ENCODE measurements at regions not wholly inside any gene's neighbourhood (a gene's known extent, or its start where the extent isn't known, plus 50 kb on each side); places are given as distances from the start of the nearest gene placed in this dataset.

DNA sequence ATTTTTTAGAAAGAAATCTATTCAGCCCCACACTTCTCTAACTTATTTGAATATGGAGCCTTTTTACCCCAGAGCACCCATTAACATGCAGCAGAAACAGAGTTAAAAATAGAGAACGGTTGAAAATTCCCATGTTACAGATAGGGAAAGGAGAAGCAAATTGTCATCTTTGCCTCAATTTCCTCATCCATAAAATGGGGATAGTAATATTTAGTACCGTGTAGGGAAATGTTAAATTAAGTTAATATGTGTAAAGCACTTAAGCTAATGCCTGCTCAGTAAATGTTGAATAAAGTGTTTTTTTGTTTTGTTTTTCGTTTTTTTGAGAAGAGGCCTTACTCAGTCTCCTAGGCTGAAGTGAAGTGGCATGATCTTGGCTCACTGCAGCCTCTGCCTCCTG is 50.3 kb downstream of the NAV1 start:
- no peak for DNase-seq

DNA sequence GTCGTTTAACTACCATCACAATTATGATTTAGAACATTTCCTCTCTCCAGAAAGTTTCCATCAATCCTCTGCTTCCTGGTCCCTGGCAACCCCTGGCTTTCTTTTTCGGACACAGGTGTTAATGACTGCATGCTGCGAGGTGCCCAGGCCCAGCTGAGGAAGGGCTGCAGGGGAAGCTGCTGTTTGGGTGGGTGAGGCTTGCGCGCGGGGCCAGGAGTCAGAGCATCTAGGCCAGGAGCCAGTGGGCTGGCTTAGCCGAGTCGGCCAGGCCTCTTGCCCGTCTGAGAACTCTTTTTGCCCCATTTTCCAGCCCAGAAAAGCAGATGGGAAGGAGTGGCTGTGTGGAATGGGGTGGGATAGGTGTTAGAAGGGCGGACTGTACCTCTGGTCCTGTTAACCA is 51.5 kb downstream of the NAV1 start:
- no peak for DNase-seq

DNA sequence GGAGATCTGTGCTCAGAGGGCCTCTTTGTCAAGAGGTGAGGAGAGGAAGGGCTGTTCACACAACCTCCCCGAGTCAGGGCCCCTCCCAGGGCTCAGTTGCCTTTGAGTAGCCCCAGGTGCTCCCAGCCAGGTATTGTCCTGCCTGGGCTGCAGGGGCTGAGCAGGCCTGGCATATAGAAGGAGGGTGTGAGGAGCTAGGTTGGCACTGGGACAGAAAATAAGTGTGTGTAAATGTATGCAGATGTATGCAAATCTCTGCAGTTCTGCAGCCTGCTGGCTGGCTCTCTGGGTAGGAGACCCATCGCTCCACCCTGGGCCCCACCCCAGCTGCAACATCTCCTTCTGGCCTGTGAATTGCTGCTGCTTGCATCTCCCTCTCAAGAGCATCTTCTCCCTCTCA is 52.4 kb downstream of the NAV1 start:
- no peak for DNase-seq

DNA sequence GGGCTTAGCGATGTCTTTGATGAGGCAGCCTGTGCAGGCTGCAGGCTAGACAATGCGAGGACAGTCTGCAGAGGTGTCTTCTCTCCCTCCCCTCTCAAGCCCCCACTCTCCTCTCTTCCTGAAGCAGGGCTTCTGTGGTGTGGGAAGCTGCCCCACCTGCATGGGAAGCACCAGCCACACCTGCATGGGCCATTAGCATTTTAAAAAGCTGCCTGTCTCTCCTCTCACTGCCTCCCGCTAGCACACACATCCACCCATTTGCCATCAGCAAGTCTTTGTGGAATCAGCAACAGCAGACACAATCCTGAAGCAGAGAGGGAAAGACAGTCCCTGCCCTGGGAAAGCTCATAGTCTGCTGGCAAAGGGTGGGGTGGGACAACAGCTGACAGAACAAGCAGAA is 53.1 kb downstream of the NAV1 start:
- no peak for DNase-seq

DNA sequence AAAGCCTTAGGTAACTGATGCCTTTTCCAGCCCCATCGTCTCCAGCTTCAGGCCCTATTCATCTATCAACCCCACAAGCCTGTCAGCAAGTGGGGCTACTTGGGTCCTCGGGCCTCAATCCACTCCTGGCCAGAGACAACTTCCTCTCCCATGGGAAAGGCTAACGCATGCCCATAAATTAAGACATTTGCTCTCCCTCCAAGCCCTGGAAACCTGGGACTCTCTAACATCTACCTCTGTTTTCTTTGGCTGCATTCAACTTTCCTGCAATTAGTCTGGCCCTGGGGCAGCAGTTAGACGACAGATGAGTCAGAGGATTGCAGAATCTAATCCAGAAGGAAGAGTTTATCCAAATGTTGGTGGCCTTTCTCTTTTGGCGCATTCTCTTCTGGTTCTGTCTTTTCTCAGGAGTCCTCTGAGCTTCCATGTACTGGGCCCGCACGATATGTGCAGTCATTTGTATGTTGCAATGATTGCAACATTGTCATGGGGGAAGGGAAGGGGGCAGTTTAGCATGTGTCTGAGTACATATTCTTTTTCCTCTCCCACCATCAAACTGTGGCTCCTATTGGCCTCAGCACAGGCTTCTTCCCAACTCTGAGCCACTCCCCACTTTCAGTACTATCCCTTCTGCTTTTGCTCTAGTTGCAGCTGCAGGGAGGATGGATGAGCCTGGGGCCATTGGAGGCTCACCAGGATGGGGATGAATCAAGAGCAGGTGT is 54.4 kb downstream of the NAV1 start:
- DNase-seq, result no peak

DNA sequence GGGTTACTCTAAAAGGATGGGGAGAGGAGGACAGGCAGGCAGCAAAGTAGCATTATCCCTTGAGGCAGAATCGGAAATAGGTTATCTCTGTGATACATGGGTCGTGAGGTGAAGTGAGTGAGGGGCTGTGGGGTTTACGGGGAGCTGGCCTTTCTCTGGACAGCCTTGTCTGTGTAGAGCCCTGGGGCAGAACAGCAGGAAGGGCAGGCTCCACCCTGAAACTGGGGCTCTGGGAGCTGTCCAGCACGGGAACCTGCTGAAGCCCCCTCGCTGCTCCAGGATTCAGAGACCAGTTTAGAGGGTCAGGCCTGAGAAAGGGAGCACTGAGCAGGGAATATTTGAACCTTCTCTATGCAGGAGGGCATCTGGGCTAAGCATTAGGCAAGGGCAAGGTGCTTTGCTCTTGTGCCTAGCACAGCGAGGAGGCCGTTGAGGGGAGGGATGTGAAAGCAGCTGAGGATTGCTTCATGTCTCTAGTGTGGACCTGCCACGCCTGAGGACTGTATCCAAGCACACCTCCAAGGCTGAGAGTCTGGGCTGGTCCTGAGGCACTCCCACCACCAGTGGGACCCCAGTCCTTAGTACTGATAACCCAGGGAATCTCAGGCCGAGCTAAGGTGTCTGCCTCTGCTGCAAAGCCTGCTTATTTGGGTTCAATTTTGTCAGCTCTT is 55.8 kb downstream of the NAV1 start:
- no peak for DNase-seq

DNA sequence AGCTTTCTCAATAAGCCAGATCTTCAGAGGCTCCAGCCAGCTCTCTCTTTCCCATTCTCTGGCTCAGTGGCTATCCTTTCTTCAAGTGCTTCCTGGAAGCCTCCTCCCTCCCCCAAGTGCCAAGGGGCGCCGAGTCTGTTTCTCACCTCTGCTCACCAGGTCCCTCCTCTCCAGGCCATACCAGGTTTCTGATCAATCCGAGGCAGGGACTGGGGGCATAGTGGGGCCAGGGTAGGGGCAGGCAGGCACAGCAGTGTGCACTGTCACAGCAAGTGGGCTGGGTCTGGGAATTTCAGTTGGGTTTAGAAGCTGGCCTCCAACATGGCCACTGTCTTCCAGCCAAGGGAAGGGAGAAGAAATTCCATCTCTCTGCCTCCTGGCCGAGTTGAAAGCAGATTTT is 56.5 kb downstream of the NAV1 start:
- no peak for DNase-seq

DNA sequence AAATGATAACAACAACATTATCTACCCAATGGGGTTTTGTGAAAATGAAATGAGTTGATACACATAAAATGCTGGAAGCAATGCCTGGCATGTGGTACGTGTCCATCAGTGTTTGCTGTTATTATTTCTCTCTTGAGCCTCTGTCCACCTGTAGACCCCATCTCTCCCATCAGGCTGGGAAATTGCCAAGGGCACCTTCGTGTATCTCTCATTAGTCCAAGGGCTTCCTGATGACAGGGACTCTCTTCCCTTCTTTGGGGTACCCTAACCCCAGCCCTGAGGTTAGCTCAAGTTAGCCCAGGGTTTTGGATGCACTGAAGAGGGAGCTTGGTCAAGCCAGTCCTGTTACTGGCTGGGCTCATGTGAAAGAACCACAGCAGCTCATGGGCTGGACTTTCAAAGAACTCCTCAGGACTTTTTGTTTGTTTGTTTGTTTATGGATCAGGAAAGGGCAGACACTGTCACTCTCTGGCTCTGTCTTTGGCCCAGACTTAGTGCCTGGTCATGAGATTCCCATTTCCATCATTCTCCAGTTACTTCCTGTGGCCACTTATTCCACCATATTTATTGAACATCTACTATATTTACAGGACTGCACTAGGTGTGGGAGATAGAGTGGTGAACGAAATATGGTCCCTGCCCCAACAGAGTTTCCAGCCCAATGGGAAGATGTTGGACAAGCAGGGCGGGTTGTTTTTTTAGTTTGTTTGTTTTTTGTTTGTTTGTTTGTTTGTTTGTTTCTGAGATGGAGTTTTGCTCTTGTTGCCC is 57.4 kb downstream of the NAV1 start:
- no peak for DNase-seq

DNA sequence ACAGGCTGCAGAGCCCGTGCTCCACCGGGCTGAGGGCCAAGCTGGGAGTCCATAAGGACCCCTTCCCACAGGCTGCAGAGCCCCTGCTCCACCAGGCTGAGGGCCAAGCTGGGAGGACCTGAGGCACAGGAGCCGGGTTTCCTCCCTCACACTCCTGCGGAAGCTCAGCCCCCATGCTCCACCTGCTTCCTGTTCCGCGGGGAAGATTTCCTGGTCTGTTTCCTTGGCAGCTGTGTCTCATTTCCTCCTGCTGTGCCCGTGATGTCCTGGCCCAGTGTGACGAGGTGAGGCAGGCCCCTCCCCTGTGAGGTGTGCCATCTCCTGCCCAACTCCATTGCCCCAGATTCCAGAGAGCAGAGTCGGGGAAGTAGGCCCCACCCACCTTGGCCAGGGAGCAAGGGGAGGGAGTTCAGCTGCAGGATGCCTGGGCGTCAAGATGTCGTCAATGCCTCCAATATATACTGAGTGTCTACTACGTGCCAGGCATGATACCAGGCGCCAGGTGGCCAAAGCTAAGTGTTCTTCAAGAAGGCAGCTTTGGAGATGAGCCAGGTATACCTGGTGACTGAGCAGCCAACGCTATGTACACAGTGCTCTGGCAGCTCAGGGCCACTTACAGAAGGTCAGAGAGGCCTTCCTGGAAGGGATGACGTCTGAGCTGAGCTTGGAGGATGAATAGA is 58.8 kb downstream of the NAV1 start:
- DNase-seq, result no peak

DNA sequence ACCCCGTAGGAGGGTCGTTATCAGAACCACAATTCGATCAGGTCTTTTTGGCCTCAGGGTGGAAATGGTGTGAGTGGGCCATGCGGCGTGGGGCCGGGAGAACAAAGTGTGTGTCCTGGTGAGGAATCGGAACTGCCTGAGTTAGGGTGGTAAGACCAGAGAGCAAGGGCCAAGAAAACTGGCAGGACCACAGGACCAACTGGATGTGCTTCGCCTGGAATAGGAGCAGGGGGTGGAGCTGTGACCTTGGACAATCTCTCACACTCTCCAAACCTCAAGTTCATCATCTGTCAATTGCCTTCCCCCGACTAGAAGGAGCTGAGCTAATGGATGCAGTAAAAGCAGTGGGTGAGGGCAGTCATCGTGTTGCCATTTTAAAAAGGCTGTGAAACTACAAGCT is 59.5 kb downstream of the NAV1 start:
- DNase-seq, result no peak

DNA sequence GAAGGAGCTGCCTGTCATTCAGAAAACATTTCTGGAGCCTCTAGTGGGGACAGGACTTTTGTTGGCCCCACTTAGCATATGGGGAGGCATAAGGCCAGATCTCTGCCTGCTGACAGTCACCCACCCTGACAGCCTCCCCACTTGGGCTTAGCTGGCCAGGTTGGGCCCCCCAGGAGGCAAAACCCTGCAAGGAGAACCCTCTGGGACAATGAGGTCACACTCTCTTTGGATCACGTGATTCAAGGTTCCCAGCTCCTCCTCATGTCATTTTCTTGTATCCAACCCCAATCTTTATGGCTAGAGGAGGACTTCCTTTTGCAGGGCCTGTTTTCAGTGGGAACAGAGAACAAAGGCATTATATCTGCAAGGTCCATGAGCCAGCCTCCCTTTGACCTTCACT is 60.0 kb downstream of the NAV1 start:
- DNase-seq, result no peak

DNA sequence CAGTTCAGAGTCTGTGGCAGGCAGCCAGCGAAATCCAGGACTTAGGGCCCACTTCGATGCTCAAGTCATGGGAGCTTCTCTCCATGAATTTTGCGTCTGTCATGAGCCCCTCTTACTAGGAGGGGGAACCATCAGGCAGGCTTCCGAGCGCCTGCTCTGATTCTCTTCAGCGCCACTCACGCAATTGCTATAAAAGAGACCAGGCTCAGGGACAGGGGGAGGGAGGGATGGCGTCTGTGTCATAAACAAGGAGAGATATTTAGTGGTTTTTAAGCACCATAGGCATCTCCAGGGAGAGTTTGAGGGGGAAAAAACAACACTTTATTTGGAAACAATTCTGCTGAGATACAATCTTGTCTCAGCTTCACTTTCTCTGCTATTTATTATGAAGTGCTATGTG is 60.6 kb downstream of the NAV1 start:
- DNase-seq, result no peak

DNA sequence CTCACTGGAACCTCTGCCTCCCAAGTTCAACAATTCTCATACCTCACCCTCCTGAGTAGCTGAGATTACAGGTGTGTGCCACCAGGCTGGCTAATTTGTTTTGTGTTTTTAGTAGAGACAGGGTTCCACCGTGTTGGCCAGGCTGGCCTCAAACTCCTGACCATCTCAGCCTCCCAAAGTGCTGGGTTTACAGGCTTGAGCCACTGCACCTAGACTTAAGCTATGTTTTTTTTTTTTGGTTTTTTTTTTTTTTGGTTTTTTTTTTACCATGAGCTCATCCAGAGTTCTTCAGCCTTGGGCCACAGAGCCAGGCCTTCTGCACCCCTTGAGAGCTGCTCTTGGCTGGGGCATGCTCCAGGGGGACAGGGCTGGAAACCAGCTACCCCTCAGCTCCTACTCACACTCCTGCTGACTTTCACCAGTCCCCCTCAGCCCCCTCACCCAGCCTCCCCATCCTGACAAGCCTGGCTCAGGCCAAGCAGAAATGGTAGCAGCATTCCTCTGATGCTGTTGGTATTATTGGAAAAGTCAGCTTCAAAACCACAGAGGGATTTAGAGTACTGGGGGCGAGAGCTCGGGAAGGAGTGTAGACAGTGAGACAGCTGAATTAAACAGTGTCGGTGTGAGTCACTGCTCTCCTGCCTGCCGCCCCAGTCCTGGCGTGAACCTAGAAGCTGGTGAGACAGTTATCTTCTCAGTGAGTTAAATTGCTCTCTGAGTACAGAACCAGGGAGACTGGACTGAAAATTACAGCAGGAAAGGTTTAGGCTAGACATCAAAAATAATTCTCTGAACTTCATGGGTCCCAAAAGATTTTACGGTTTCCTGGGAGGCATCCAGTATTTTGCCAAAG is 63.7 kb downstream of the NAV1 start:
- no peak for DNase-seq

DNA sequence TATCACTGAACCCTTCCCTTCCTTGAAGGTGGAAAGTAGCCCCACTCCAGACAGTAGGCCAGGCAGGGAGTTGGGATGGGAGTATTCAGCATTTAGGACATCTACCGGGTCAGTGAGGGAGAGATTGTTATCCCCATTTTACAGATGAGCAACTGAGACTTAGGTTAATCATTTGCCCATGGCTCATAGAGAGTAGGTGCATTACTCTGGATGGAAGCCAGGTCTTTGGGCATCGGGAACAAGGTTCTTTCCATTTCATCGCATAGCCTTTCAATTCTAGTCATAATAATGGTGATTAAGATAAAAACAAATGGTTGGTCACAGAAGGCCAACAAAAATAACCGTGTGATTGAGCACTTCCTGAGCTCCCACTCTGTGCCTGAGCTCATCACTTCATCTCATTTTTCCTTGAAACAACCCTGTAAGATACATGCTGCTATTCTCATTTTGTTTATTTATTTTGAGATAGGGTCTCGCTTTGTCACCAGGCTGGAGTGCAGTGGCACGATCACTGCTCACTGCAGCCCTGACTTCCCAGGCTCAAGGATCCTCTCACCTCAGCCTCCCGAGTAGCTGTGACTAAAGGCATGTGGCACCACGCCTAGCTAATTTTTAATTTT is 64.8 kb downstream of the NAV1 start:
- DNase-seq, result no peak

DNA sequence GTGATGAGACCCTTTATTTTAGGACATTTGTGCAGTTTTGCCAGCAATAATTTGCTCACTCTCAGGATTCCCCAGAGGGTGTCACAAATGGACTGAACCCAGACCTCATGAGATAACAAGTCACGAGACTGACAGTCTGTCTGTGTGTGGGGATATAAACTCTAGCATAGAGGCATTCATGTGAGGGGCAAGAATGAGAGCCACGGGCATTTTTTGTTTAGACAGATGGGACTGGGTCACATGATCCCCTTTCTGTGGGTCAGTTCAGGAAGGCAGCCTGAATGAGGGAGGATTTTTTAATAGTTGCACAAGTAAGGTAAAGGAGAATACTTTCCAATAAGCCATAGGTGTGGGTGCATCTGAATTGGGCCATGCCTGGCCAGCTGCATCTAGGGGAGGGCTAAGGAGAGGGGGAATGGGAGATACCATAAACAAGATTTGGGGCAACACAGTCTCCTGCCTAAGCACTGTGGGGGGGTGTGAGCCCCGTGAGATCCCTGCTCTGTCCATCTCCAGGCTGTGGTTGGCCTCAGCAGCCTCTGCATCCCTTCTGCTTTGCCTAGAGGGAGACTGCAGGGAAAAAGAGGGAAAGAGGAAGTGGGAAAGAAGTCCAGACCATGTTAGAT is 66.6 kb downstream of the NAV1 start:
- no peak for DNase-seq

DNA sequence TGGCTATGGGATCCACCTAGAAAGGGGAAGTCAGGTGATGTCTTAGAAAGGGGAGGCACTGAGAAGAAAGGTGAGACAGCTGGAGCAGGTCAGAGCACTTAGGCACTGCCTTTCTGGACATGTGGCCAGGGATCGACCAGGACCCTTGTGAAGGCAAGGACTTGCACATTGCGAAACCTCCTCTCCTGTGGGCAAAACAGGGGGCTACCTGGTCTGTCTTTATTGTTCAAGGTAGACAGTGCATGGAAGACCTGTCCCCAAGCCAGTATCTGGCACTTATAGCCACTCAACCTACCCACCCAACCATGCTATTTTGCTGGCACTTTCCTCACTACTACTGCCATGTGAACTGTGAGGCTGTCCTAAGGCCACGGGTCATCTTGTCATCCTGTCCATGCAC is 67.2 kb downstream of the NAV1 start:
- no peak for DNase-seq

DNA sequence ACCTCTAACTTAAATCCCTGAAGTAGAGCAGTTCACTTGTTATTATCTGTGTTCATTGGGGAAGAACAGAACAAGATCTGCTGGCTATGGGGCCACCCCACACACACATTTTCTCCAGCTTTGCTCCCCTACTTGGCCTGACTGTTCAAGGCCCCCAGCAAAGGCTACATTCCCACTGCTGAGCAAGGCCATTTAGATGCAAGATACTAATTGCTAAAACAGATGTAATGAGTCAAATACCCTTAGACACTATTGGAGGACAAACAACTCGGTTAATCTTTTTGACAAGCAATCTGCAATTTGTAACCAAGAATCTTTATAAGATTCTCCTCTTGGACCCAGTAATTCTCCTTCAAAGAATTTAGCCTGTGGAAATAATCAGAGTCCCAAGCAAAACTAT is 67.7 kb downstream of the NAV1 start:
- DNase-seq, result no peak

DNA sequence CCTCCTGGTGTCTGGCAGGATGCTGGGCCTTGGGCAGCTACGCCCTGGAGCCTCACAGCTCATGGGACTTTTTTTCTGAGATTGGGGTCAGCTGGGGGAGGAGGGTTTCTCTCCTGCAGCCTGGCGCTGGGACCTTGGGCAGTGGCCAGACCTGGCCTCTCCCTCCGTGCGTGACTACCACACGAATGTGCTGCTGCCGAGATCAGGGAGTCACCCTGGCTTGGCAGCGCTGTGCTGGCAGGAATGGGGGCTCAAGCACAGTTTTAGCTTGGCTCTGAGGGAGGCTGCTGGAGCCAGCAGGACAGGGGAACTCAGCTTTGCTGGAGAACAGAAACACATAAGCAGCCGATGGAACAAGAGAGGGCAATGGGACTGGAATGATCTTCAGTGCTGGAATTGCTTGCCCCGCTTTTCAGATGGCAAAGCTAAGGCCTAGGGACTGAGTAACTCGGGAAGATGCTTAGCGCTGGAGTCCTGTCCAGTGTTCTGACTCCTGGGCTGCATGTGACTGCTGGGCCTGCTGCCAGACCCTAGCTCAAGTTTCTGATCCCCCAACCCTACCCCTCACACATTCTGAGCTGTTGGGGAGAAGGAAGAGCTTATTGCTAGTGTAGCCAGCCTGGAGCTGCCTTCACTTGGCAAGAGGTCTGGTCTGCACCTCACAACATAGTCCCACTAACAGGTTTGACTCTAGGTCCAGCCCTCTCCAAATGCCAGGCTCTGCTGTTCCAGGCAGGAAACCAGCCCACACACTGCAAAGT is 69.9 kb downstream of the NAV1 start:
- no peak for DNase-seq

DNA sequence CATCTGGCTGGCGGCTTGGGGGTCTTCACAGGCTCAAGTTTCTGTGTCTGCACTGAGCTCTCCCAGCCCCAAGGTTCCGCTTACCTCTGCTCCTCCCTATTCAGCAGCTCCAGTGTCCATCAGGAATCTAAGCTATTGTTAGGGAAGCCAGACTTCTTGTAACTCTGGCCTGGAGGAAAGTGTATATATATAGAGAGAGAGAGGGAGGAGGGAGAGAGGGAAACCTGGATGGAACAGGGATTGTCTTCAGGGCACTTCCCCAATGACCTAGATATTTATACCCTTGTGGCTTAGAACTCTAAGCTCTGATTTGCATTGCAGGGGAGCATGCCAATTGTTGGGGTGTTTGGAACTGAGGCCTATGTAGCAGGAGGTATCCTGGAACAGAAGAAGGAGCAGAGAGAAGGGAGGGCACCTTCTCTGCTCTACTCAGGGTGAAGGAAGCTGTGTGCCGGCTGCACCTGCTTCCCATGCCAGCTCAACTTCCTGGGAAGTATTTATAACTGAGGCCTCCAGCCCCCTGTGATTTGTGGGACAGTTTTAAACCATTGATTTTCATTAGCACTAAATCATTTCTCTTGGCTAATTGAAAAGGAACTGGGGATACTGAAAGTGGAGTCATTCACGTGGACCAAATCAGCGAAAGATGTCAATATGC is 70.9 kb downstream of the NAV1 start:
- DNase-seq, result no peak

DNA sequence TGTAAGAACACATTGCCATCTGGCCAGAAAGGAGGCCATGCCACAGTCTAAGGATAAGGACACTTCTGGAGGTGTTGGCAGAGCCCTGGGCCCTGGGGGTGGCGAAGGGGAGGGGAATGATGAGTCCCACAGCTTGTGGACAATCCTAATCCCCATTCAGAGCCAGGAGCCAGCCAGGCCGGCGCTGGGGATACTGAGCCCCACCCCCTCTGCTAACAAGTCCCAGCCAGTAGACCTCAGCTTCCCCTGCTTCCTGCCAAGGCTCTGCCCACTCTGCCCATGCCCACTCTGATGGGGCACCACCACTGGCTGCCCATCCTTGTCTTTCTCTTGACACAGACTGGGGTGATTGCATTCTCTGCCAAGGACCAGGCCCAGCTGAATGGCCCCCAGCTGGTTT is 71.9 kb downstream of the NAV1 start:
- no peak for DNase-seq
